Neural cell (in vitro differentiated cells): ENCODE measurements at regions not wholly inside any gene's neighbourhood (a gene's known extent, or its start where the extent isn't known, plus 50 kb on each side); places are given as distances from the start of the nearest gene placed in this dataset.

ENCODE experiments used
- CTCF ChIP-seq: fragments of 450-650 bp; IDR thresholded peaks from 2 replicates; pipeline ENCODE4 v1.5.1; 2014; ENCODE audit warnings: antibody characterized with exemption, mild to moderate bottlenecking, moderate library complexity; ENCODE audit not compliant: poor library complexity, severe bottlenecking
- EP300 ChIP-seq: fragments of 450-650 bp; conservative IDR thresholded peaks from 2 replicates; pipeline ENCODE4 v1.6.1; 2014; ENCODE audit warnings: antibody characterized with exemption, mild to moderate bottlenecking, moderate library complexity; ENCODE audit not compliant: poor library complexity, severe bottlenecking
- EZH2 ChIP-seq: fragments of 200-600, 300-800 bp; shearing (Covaris generic), sonication (generic); IDR thresholded peaks from 2 replicates; pipeline ENCODE4 v1.6.1; 2014; ENCODE audit warnings: antibody characterized with exemption, low read length, borderline replicate concordance, mild to moderate bottlenecking; ENCODE audit not compliant: insufficient read depth, poor library complexity, severe bottlenecking
- MXI1 ChIP-seq: fragments of 450-650 bp; conservative IDR thresholded peaks from 2 replicates; pipeline ENCODE4 v1.6.1; 2014; ENCODE audit warnings: antibody characterized with exemption, mild to moderate bottlenecking; ENCODE audit not compliant: poor library complexity, severe bottlenecking
- POLR2AphosphoS5 ChIP-seq: IDR thresholded peaks from 2 replicates; pipeline ENCODE4 v1.6.1; 2012
- RAD21 ChIP-seq: fragments of 450-650 bp; conservative IDR thresholded peaks from 2 replicates; pipeline ENCODE4 v1.6.1; 2014; ENCODE audit warnings: antibody characterized with exemption, mild to moderate bottlenecking, moderate library complexity
- REST ChIP-seq: IDR thresholded peaks from 2 replicates; pipeline ENCODE4 v1.6.1; 2012; ENCODE audit warnings: borderline replicate concordance
- SMC3 ChIP-seq: fragments of 450-650 bp; conservative IDR thresholded peaks from 2 replicates; pipeline ENCODE4 v1.6.1; 2014; ENCODE audit warnings: antibody characterized with exemption, mild to moderate bottlenecking, moderate library complexity; ENCODE audit not compliant: poor library complexity
- TAF1 ChIP-seq: IDR thresholded peaks from 2 replicates; pipeline ENCODE4 v1.6.1; 2012; ENCODE audit warnings: low read depth

- no peak for TF ChIP-seq CTCF
- TF ChIP-seq TAF1, result no peak
- TF ChIP-seq MXI1, result no peak
- TF ChIP-seq POLR2AphosphoS5, result no peak
- TF ChIP-seq EZH2, result no peak
- no peak for TF ChIP-seq EP300
- no peak for TF ChIP-seq RAD21
- TF ChIP-seq REST, result no peak
- TF ChIP-seq SMC3, result no peak
Measured at GRCh38 chr5:83831834-83832233, 111.2 kb upstream of the HAPLN1 start.
